ENCODE measurements at regions not wholly inside any gene's neighbourhood (a gene's known extent, or its start where the extent isn't known, plus 50 kb on each side); places are given as distances from the start of the nearest gene placed in this dataset.

DNA sequence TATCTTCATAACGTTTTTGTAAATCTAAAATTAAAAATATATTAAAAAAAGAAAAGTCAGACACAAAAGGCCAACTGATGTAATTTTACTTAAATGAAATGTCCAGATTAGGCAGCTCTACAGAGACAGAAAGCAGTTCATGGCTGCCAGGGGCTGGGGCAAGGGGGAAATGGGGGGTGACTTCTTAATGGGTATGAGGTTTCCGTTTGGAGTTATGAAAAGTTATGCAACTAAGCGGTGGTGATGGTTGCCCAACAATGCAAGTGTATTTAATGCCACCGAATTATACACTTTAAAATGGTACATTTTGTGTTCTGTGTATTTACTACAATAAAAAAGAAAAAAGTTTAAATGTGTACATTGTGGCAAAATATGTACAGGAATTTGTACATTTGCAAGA is 70.2 kb upstream of the TEX51 start:
- no peaks in the 10 kb centered on the region for H3K27me3 ChIP-seq (replicated peaks in 1 of 7)
- no peak overlapping the region for H3K27ac ChIP-seq
- no peaks in the 10 kb centered on the region for H3K4me1 ChIP-seq
- DNase-seq = no peak
- H3K9me3 ChIP-seq = no peaks in the 10 kb centered on the region
- intact Hi-C loops (cut with DNase I; ENCODE audit: low total_unique reads) = no loop called here
- WGBS, 5 donors = 46 to 72% (median 62%) methylated on average over 4 of the region's 4 CpGs
- H3K36me3 ChIP-seq = no peaks in the 10 kb centered on the region
- no peak overlapping the region for H3K4me3 ChIP-seq
- no peak for TF ChIP-seq POLR2AphosphoS5 (IDR thresholded peaks at IDR 0.05)
- no peak for TF ChIP-seq POLR2A (IDR thresholded peaks at IDR 0.05)
- TF ChIP-seq CTCF (IDR thresholded peaks at IDR 0.05 in 8 of 11, conservative IDR thresholded peaks at IDR 0.05 in 3 of 11) = no peak

DNA sequence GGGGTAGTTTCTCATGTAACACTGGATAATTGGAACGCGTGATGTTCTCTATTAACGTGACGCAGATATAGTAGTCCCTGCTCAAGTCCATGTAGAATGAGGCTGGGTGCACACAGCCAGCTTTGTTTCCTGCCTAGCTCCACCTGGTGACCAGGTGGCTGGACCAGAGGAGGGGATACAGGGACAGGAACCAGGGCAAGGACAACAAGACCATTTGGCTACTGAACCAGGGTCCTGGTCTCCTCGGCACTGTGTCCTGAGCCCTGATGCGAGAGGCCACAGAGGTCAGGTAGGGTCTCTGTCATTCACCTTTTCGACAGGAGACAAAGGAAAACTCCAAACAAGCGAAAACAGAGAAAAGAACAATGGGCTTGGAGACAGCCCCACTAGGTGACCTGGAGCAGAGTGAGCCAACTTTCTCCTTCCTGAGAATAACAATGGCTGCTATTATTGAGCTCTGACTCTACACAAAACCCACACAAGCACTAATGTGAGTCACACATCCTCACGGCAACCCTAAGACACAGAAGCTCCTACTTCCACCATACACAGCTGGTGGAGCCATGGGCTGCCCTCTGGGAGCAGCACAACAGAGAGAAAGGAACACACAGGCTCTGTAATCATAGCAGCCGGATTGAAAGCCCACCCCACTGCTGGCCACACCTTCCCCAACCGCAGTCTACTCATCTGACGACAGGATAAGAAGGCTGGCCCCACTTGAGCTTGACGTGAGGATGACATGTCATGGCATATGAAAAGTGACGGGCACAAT is 67.3 kb upstream of the TEX51 start:
- WGBS, 5 donors = 69 to 80% (median 72%) methylated on average over 14 of the region's 14 CpGs
- Histone ChIP-seq H3K27ac (no peak overlapping the region), H3K27me3 (replicated peaks in 1 of 7) (no peaks in the 10 kb centered on the region), H3K4me3 (no peak overlapping the region), H3K9me3 (no peaks in the 10 kb centered on the region), H3K36me3 (no peaks in the 10 kb centered on the region), H3K4me1 (no peaks in the 10 kb centered on the region)
- TF ChIP-seq POLR2A (IDR thresholded peaks at IDR 0.05) (no peak), POLR2AphosphoS5 (IDR thresholded peaks at IDR 0.05) (no peak), CTCF (IDR thresholded peaks at IDR 0.05 in 8 of 11, conservative IDR thresholded peaks at IDR 0.05 in 3 of 11) (no peak)
- DNase-seq = no peak
- intact Hi-C loops (cut with DNase I; ENCODE audit: low total_unique reads) = no loop called here

- Histone ChIP-seq H3K9me3 (no peaks in the 10 kb centered on the region), H3K4me3 (no peak overlapping the region), H3K27me3 (replicated peaks in 1 of 7) (no peaks in the 10 kb centered on the region), H3K27ac (no peak overlapping the region), H3K36me3 (no peaks in the 10 kb centered on the region), H3K4me1 (no peaks in the 10 kb centered on the region)
- no peak for DNase-seq
- intact Hi-C loops (cut with DNase I; ENCODE audit: low total_unique reads) = no loop called here
- TF ChIP-seq POLR2AphosphoS5 (IDR thresholded peaks at IDR 0.05) = no peak
- no peak for TF ChIP-seq CTCF (IDR thresholded peaks at IDR 0.05 in 8 of 11, conservative IDR thresholded peaks at IDR 0.05 in 3 of 11)
- TF ChIP-seq POLR2A (IDR thresholded peaks at IDR 0.05) = no peak
These were observed 66.7 kb upstream of the TEX51 start for GRCh38 chr2:126832014-126832413.

DNA sequence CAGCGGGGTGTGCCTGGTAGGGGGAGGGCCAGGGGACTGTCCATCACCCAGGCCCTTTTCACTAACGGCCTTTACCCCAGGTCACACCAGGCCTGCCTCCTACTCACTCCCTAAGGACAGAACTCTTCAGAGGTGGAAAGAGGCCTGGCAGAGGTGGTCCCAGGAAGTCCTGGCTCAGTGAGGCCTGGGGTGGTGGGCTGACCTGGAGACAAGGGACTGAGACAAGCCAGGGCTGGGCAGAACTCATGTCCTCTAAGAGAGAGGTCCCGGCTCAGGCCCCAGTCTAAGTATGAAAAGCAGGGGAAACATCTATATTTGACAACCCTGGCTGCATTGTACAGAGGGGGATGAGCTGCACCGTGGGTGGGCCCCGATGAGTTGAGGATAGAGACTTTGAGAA is 65.9 kb upstream of the TEX51 start:
- Histone ChIP-seq H3K4me1 (no peaks in the 10 kb centered on the region), H3K9me3 (no peaks in the 10 kb centered on the region), H3K4me3 (no peak overlapping the region), H3K27ac (no peak overlapping the region), H3K36me3 (no peaks in the 10 kb centered on the region), H3K27me3 (replicated peaks in 1 of 7) (no peaks in the 10 kb centered on the region)
- 76 to 89% (median 87%) methylated on average over 4 to 5 of the region's 5 CpGs for WGBS, 5 donors
- TF ChIP-seq POLR2A (IDR thresholded peaks at IDR 0.05) (no peak), POLR2AphosphoS5 (IDR thresholded peaks at IDR 0.05) (no peak), CTCF (IDR thresholded peaks at IDR 0.05 in 8 of 11, conservative IDR thresholded peaks at IDR 0.05 in 3 of 11) (no peak)
- no peak for DNase-seq
- intact Hi-C loops (cut with DNase I; ENCODE audit: low total_unique reads) = no loop called here
